Jurkat, Clone E6-1 (cell line): ENCODE measurements at regions not wholly inside any gene's neighbourhood (a gene's known extent, or its start where the extent isn't known, plus 50 kb on each side); places are given as distances from the start of the nearest gene placed in this dataset.
"Not testable (repeated sequence)": the region's sequence is repeated elsewhere in the genome, so short reads cannot be mapped to it uniquely, and the experiment has no call there.

Source experiments
- DNase-seq: peaks from one replicate; pipeline ENCODE4 v3.0.0-alpha.2; 2011; ENCODE audit warnings: low read depth, low spot score
- H3K4me3 ChIP-seq: 2 replicates; pipeline ENCODE4 v1.5.1; 2011; ENCODE audit warnings: mild to moderate bottlenecking, low read length, control low read depth, moderate library complexity

DNA sequence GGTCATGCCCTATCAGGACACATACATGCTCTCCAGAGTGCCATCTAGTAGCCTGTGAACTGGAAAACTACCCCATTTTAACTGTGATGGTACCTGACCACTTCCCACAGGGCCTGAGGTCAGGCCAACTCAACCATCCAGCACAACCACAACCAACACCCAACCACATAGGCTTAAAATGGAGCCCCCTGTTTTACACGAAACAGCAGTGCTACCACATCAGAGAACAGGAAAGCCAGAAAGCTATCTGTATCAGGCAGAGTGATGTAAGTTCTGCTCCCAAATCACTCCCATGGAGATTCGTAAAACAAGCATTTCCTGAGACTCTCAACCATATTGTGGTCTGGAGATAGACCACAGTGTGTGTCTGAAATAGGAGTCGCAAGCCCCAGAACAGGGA, 1017.3 kb upstream of the EPHA6 start:
- H3K4me3 ChIP-seq: no peak overlapping the region
- DNase-seq: peak; percentile 81

- H3K4me3 ChIP-seq: no peak overlapping the region
- DNase-seq: peak; percentile 34
Observed at GRCh38 chr3:95798628-95799027, 1015.8 kb upstream of the EPHA6 start.

DNA sequence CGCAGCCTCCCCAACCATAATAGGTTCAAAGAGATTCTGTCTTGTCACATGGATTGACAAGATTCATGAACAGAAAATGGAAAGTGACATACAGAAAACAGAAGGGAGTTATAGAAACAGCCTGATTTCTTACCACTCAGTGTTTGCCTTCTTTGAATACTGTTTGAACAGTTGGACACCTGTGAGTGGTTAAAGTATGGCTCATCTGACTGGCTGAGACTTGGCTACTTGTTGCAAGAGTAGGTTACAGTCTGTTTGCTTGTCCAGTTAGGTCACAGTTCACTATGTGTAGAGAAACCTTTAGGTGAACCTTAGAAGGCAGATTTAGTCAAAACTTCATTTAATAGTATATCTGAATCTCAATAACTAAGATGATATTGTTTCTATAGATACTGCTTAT, 1003.9 kb upstream of the EPHA6 start:
- no peak for DNase-seq
- no peak overlapping the region for H3K4me3 ChIP-seq

GRCh38 chr3:95813244-95813643, 1001.1 kb upstream of the EPHA6 start:
- no peak for DNase-seq
- H3K4me3 ChIP-seq: no peak overlapping the region

- H3K4me3 ChIP-seq: no peak overlapping the region
- DNase-seq: no peak
Observed at GRCh38 chr3:95815828-95816227, 998.6 kb upstream of the EPHA6 start.

GRCh38 chr3:95826419-95826818, 988.0 kb upstream of the EPHA6 start:
- no peak for DNase-seq
- H3K4me3 ChIP-seq: no peak overlapping the region

DNA sequence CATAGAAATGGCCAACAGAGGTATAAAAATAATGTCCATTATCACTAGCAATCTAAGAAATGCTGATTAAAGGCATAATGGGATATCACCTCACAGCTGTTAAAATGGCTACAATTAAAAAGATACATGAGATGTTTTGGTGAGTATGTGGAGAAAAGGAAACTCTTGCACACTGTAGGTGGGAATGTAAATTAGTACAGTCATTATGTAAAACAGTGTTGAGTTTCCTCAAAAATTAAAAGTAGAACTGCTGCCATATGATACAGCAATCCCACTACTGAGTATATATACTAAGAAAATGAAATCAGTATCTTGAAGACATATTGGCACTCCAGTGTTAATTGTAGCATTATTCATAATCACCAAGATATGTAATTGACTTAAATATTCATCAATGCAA, 982.2 kb upstream of the EPHA6 start:
- no peak for DNase-seq
- H3K4me3 ChIP-seq: no peak overlapping the region

- not testable (repeated sequence) for DNase-seq, H3K4me3 ChIP-seq
Observed at GRCh38 chr3:95860628-95861027, 953.8 kb upstream of the EPHA6 start.

DNA sequence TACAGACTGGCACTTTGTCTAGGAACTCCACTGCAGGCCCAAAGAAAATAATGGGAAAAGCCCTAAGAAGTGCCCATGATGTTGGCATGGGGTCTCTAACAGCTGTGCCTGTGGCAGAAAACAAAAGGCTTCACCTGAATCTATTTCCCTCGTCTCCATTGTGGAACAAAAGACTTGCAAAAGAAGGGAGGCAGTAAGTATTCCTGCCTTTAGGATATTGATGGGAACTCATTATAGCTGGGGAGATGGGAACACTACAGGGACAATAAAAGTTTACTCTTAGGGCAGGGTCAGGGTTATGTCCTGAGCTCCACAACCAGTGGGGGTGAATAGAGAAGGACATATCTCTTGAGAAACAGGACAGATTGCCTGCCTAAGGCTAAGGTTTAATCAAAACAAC, 930.6 kb upstream of the EPHA6 start:
- no peak for DNase-seq
- H3K4me3 ChIP-seq: no peak overlapping the region

DNA sequence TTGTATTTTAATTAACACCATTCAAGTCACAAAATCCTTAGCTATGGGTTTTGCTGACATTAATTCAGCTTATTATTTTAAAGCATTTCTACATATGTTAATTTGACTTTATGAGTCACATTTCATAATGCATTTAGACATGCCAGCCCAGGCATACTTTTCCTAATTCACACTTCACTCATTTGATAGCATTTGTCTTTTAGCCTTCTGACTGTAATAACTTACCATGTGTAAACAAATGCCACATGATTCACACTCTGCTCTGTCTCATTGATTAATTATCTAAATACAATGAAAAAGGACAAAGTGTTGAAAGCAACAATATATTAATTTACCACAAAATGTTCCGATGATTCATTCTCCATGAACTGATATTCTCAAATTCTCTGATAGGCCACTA, 927.8 kb upstream of the EPHA6 start:
- no peak overlapping the region for H3K4me3 ChIP-seq
- no peak for DNase-seq

DNA sequence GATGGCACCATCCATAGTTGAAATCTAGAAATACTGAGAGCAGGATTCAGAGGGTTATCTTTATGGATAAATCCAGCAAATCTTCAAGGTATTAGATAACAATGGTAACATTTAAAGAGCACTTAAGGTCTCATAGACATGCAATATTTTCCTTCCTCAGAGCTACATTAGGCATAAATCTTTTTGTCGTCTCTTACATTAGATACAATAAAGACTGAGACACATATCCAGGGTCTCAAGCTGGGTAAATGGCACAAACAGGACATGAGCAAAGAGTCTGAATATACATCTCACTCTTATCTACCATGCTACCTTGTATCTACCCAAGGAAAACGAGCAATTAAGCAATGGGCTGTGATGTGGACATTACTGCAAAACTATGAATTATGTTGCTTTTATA, 927.3 kb upstream of the EPHA6 start:
- no peak overlapping the region for H3K4me3 ChIP-seq
- no peak for DNase-seq

GRCh38 chr3:95894820-95895219, 919.6 kb upstream of the EPHA6 start:
- H3K4me3 ChIP-seq: no peak overlapping the region
- DNase-seq: no peak

GRCh38 chr3:95899494-95899893, 914.9 kb upstream of the EPHA6 start:
- DNase-seq: no peak
- no peak overlapping the region for H3K4me3 ChIP-seq

GRCh38 chr3:95899911-95900310, 914.5 kb upstream of the EPHA6 start:
- no peak overlapping the region for H3K4me3 ChIP-seq
- no peak for DNase-seq

DNA sequence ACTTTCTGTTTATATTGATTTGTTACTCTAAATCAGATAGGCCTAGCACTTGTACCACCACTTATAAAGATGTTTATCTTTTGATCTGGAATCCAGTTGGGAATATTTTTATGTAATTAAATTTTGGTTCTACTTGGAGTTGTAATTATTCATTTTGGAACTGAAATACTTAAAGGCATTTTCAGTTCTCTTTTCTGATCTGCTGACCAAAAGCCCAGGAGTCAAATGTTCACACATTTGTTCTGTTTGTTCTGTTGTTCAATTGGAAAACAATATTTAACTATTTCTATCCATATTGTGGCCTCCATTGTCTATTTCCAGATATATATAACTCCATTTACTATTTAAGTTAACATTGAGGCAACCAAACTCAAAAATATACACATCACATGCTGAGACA, 912.4 kb upstream of the EPHA6 start:
- no peak overlapping the region for H3K4me3 ChIP-seq
- no peak for DNase-seq

DNA sequence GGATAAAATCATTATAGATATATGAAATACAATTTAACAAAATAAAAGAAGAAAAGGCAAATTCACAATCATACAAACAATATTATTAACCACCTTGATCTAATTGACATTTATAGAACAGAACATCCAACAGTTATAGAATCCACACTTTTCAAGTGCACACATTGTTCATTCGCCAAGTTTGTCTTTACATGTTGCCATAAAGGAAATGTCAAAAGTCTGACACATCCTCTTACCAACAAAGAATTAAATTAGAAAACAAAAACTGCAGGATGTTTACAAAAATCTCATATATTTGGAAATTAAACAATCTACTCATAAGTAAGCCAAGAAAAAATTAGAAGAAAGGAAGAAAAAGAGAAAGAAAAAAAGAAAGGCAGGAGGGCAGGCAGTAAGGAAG, 909.2 kb upstream of the EPHA6 start:
- no peak overlapping the region for H3K4me3 ChIP-seq
- DNase-seq: no peak

GRCh38 chr3:95911767-95912166, 902.6 kb upstream of the EPHA6 start:
- no peak overlapping the region for H3K4me3 ChIP-seq
- DNase-seq: no peak

DNA sequence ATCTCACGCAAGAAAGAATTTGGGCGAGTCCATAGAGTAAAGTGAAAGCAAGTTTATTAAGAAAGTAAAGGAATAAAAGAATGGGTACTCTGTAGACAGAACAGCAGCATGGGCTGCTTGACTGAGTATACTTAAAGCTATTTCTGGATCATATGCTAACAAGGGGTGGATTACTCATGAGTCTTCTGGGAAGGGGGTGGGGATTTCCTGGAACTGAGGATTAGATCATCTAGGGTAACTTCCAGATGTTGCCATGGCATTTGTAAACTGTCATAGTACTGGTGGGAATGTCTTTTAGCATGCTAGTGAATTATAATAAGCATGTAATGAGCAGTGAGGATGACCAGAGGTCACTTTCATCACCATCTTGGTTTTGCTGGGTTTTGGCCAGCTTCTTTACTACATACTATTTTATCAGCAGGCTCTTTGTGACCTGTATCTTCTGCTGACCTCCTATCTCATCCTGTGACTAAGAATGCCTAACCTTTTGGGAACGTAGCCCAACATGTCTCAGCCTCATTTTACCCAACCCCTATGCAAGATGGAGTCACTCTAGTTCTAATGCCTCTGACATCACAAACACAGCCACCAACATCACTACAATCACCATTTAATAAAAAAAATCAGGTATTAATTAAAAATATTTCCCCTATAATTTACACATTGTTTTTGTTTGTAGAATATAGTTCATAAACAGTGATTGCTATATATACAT, 890.7 kb upstream of the EPHA6 start:
- no peak overlapping the region for H3K4me3 ChIP-seq
- DNase-seq: no peak

- no peak for DNase-seq
- H3K4me3 ChIP-seq: no peak overlapping the region
Observed at GRCh38 chr3:95926904-95927501, 887.4 kb upstream of the EPHA6 start.

GRCh38 chr3:95934181-95934580, 880.2 kb upstream of the EPHA6 start:
- DNase-seq: no peak
- H3K4me3 ChIP-seq: no peak overlapping the region

GRCh38 chr3:95939235-95939809, 875.1 kb upstream of the EPHA6 start:
- DNase-seq: no peak
- no peak overlapping the region for H3K4me3 ChIP-seq
